Vagina (tissue), 2 donors: ENCODE measurements at regions not wholly inside any gene's neighbourhood (a gene's known extent, or its start where the extent isn't known, plus 50 kb on each side); places are given as distances from the start of the nearest gene placed in this dataset.

Source experiments
- POLR2A ChIP-seq, 2 donors: fragments of 450-650 bp; IDR thresholded peaks; one replicate each; pipeline ENCODE4 v1.6.1; 2017; ENCODE audit warnings: antibody characterized with exemption in 2 of 2, mild to moderate bottlenecking in 2 of 2, moderate library complexity in 2 of 2
- POLR2AphosphoS5 ChIP-seq, 2 donors: sonication (generic); formaldehyde crosslinking; IDR thresholded peaks; one replicate each; pipeline ENCODE4 v1.9.0; 2017; ENCODE audit warnings: antibody characterized with exemption in 2 of 2, mild to moderate bottlenecking in 2 of 2, low read depth in 1 of 2; ENCODE audit not compliant: insufficient read depth in 1 of 2
- TF ChIP-seq, protein P1 (sequence below), 3 experiments: fragments of 450-650 bp in 2 of 3; fragments of 200-600 bp in 1 of 3; sonication (generic) in 1 of 3; IDR thresholded peaks; one replicate each; pipeline ENCODE4 v1.5.1; 2017 to 2019; ENCODE audit warnings: antibody characterized with exemption in 3 of 3, mild to moderate bottlenecking in 2 of 3, moderate library complexity in 2 of 3

- TF ChIP-seq, protein P1, sequence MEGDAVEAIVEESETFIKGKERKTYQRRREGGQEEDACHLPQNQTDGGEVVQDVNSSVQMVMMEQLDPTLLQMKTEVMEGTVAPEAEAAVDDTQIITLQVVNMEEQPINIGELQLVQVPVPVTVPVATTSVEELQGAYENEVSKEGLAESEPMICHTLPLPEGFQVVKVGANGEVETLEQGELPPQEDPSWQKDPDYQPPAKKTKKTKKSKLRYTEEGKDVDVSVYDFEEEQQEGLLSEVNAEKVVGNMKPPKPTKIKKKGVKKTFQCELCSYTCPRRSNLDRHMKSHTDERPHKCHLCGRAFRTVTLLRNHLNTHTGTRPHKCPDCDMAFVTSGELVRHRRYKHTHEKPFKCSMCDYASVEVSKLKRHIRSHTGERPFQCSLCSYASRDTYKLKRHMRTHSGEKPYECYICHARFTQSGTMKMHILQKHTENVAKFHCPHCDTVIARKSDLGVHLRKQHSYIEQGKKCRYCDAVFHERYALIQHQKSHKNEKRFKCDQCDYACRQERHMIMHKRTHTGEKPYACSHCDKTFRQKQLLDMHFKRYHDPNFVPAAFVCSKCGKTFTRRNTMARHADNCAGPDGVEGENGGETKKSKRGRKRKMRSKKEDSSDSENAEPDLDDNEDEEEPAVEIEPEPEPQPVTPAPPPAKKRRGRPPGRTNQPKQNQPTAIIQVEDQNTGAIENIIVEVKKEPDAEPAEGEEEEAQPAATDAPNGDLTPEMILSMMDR (IDR thresholded peaks at IDR 0.05) = no peak
- TF ChIP-seq POLR2AphosphoS5 (IDR thresholded peaks at IDR 0.05; ENCODE audit: insufficient read depth in 1 of 2, low read depth in 1 of 2) = no peak
- no peak for TF ChIP-seq POLR2A (IDR thresholded peaks at IDR 0.05)
These were observed 1028.7 kb downstream of the TYW1 start for GRCh38 chr7:68025369-68025768.
